T-cell (primary cell): ENCODE measurements at regions not wholly inside any gene's neighbourhood (a gene's known extent, or its start where the extent isn't known, plus 50 kb on each side); places are given as distances from the start of the nearest gene placed in this dataset.

Experiments used
- ATAC-seq, 4 experiments: fragments of 200-7000 bp in 3 of 4; fragments of 150-1000 bp in 1 of 4; cut with Tn5 transposase; replicated peaks in 1 of 4; 1 replicate in 3 of 4; 2 replicates in 1 of 4; pipeline ENCODE4 v1.10.0; 2021; ENCODE audit warnings: moderate library complexity in 3 of 4, mild to moderate bottlenecking in 2 of 4, moderate number of reproducible peaks in 1 of 4
- CTCF ChIA-PET, 2 donors: fragments of 300-600 bp; sonication (Branson Sonifier 250); formaldehyde crosslinking; loops; one replicate each; lab custom pipeline; 2022; ENCODE audit warnings: antibody characterized with exemption in 2 of 2; lab: Charles Lee
- POLR2A ChIA-PET, 2 donors: fragments of 300-600 bp; sonication (Branson Sonifier 250); formaldehyde crosslinking; loops; one replicate each; lab custom pipeline; 2022; ENCODE audit warnings: antibody characterized with exemption in 2 of 2; lab: Charles Lee
- DNase-seq, 35 experiments: peaks; one replicate each; pipeline versions ENCODE4 v3.0.0 to v3.0.0-alpha.2; 2013 to 2023
- H3K27ac ChIP-seq: one replicate; pipeline ENCODE4 v1.5.1; 2013; ENCODE audit warnings: low read length
- H3K27me3 ChIP-seq, 2 experiments: replicated peaks in 1 of 2; 1 replicate in 1 of 2; 2 replicates in 1 of 2; pipeline versions ENCODE4 v1.6.1 to v1.7.0; 2013; ENCODE audit warnings: low read length in 1 of 2, mixed read lengths in 1 of 2; ENCODE audit not compliant: control insufficient read depth in 2 of 2, insufficient read depth in 2 of 2; ENCODE audit errors: extremely low read depth in 1 of 2
- H3K36me3 ChIP-seq, 2 donors: 1 replicate in 1 of 2; 2 replicates in 1 of 2; pipeline versions ENCODE4 v1.6.1 to v1.7.0; 2013; ENCODE audit warnings: low read length in 1 of 2; ENCODE audit not compliant: control insufficient read depth in 2 of 2, insufficient read depth in 1 of 2; ENCODE audit errors: extremely low read depth in 1 of 2
- H3K4me1 ChIP-seq, 2 experiments: 1 replicate in 1 of 2; 2 replicates in 1 of 2; pipeline versions ENCODE4 v1.6.1 to v1.7.0; 2013; ENCODE audit warnings: low read length in 2 of 2, mixed read lengths in 1 of 2; ENCODE audit not compliant: insufficient read depth in 2 of 2, control insufficient read depth in 1 of 2; ENCODE audit errors: extremely low read depth in 1 of 2
- H3K4me3 ChIP-seq, 2 donors: 1 replicate in 1 of 2; 2 replicates in 1 of 2; pipeline versions ENCODE4 v1.5.1 to v1.7.0; 2013; ENCODE audit warnings: mild to moderate bottlenecking in 2 of 2, low read length in 1 of 2, moderate library complexity in 1 of 2; ENCODE audit not compliant: control insufficient read depth in 1 of 2; ENCODE audit errors: extremely low read depth in 1 of 2
- H3K9me3 ChIP-seq: 2 replicates; pipeline ENCODE4 v1.7.0; 2013
- H3K27ac Mint-ChIP-seq, 2 donors: one replicate each; pipeline ENCODE4 v1.8.0; 2020 to 2021; ENCODE audit warnings: mild to moderate bottlenecking in 2 of 2, mixed read lengths in 2 of 2
- H3K27me3 Mint-ChIP-seq, 2 donors: one replicate each; pipeline ENCODE4 v1.8.0; 2021 to 2022; ENCODE audit warnings: mixed read lengths in 2 of 2
- H3K36me3 Mint-ChIP-seq: one replicate; pipeline ENCODE4 v1.8.0; 2021; ENCODE audit warnings: mixed read lengths
- H3K4me1 Mint-ChIP-seq, 3 donors: one replicate each; pipeline ENCODE4 v1.8.0; 2020 to 2022; ENCODE audit warnings: mixed read lengths in 3 of 3, mild to moderate bottlenecking in 1 of 3
- H3K4me3 Mint-ChIP-seq, 3 donors: one replicate each; pipeline ENCODE4 v1.8.0; 2020 to 2022; ENCODE audit warnings: mild to moderate bottlenecking in 3 of 3, mixed read lengths in 3 of 3, moderate library complexity in 3 of 3
- H3K9me3 Mint-ChIP-seq, 3 donors: one replicate each; pipeline ENCODE4 v1.8.0; 2020 to 2022; ENCODE audit warnings: mixed read lengths in 3 of 3
- WGBS: methylation state at CpG from one replicate; pipeline ENCODE4 v1.1.5; 2013; ENCODE audit warnings: missing lambda C conversion rate; ENCODE audit not compliant: insufficient coverage; 5-methylcytosine and 5-hydroxymethylcytosine counted together

DNA sequence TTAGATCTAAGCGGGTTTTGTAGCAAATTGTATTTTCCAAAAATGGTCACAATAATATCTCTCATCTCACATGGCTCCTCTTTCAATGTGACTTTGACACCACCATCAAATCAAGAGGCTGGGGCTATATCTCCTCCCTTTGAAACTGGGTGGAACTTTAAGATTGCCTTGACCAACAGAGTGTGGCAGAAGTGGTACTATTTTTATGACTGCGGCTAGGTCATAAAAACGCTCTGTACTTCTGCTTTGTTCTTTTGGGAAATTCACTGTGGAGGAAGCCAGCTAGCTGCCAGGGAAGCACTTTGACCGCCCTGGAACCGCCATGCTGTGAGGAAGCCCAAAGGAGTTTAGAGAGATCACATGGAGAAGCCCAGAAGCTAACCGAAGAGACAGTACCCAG is 50.7 kb upstream of the ACOT11 start:
- Mint-ChIP-seq H3K4me1 (peaks cover 8 to 10% (median 9%) of the 10 kb centered on the region in 3 donors), H3K36me3 (no peaks in the 10 kb centered on the region), H3K4me3 (no peak overlapping the region), H3K9me3 (no peaks in the 10 kb centered on the region), H3K27ac (no peak overlapping the region), H3K27me3 (peaks cover 25 to 50% of the 10 kb centered on the region in 2 donors)
- Histone ChIP-seq H3K4me3 (no peak overlapping the region), H3K4me1 (peaks cover 0 to 14% of the 10 kb centered on the region in 2 experiments), H3K36me3 (no peaks in the 10 kb centered on the region), H3K27me3 (peaks cover 0 to 64% of the 10 kb centered on the region in 2 experiments), H3K9me3 (no peaks in the 10 kb centered on the region), H3K27ac (no peak overlapping the region)
- 85% methylated on average over 5 of the region's 6 CpGs for WGBS
- ATAC-seq, result no peak
- ChIA-PET CTCF (no interaction called here), POLR2A (no interaction called here)
- DNase-seq, result no peak

DNA sequence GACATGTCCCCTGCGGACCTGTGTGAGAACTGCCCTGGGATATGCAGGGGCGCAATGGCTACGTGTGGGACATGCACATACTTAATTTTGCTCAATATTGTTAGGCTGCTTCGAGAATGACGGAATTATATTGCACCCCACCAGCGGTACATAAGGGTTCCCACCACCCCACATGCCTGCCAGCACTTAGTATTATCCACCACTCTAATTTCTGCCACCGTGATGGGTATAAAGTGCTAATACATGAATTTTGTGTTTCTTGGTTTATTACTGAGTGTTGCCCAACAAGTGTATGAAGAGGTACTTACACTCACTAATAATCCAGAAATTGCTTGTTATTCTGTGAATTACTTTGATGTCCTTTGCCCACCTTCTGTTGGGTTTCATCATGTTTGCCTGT is 52.1 kb upstream of the ACOT11 start:
- POLR2A ChIA-PET, result no interaction called here
- ATAC-seq, result no peak
- Mint-ChIP-seq H3K9me3 (no peaks in the 10 kb centered on the region), H3K4me3 (no peak overlapping the region), H3K27ac (no peak overlapping the region), H3K4me1 (peaks cover 8 to 13% (median 9%) of the 10 kb centered on the region in 3 donors), H3K27me3 (peaks cover 19 to 40% of the 10 kb centered on the region in 2 donors), H3K36me3 (no peaks in the 10 kb centered on the region)
- H3K4me1 ChIP-seq, result peaks cover 0 to 14% of the 10 kb centered on the region in 2 experiments
- no peaks in the 10 kb centered on the region for H3K9me3 ChIP-seq
- H3K27me3 ChIP-seq, result peaks cover 0 to 61% of the 10 kb centered on the region in 2 experiments
- 100% methylated on average over 2 of the region's 7 CpGs for WGBS
- CTCF ChIA-PET, result no interaction called here
- H3K4me3 ChIP-seq, result no peak overlapping the region
- no peak for DNase-seq
- no peak overlapping the region for H3K27ac ChIP-seq
- H3K36me3 ChIP-seq, result no peaks in the 10 kb centered on the region

DNA sequence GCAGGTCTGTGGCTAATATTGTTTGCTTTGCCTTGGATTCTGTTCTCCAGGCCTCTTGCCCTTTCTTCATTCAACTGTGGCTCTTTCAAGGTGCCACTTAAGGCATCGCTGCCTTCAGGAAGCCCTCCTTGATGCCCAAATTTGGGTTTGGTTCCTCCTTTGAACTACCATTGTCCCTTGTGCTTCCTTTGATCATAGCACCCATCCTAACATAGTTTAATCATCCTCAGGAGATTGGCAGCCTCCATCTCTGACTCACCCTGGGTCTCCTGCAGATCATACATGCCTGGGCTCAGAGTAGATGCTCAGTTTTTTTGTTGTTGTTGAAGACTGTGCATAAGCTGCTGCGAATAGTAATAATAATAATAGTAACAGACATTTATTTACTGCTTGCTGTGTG is 54.4 kb upstream of the ACOT11 start:
- H3K4me1 Mint-ChIP-seq, result peaks cover 7 to 12% (median 9%) of the 10 kb centered on the region in 3 donors
- peaks cover 19 to 26% of the 10 kb centered on the region in 2 donors for H3K27me3 Mint-ChIP-seq
- WGBS, result 67% methylated on average over 1 of the region's 2 CpGs

DNA sequence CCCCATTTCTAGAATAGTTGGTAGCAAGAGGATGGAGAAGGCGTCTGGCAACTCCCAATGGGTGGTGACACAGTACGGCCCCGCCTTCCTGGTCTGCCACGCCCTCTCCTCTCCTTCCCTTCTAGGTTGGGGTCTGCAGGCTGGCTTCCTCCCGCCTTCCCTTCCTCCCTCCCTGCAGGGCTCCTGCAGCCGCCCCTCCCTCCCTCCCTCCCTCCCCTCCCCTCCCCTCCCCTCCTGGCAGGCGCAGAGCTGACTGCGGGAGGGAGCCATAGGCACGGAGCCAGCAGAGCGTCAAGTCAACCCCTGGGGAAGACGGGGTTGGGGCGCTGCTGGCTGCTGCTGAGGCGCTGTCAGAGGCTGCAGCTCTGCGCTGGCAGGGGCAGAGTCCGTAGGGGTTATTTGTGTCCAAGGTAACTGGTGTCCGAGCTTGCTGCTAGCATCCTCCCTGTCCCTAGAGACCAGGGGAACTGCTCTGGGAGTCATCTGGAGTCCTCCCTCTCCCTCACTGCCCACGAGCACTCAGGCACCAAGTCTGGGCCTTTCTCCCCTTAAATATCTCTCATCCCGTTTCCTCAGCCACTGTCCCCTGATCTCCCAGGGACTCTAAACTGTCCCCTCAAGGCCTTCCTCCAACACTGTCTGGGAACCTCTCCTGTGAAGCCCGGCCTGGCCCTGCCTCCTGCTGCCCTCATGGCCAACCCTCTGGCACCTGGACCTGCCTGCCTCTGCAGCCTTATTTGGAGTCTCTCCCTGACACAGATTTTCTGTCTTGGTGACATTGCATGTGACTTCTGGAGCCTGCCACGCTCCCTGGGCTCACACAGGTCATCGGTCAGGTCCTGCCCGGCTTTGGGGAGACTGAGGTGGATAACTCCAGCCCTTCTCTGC is 57.4 kb upstream of the ACOT11 start:
- Mint-ChIP-seq H3K9me3 (no peaks in the 10 kb centered on the region), H3K27me3 (peaks cover 0 to 7% of the 10 kb centered on the region in 2 donors), H3K4me1 (peaks cover 22 to 34% (median 31%) of the 10 kb centered on the region in 3 donors), H3K36me3 (no peaks in the 10 kb centered on the region), H3K4me3 (peak overlapping the region in 1 of 3 donors; percentile 51), H3K27ac (peak overlapping the region in 1 of 2 donors; percentile 60)
- peak in 1 of 35 experiments; percentile 31 for DNase-seq
- 36% methylated on average over 11 of the region's 22 CpGs for WGBS
- no peak overlapping the region for H3K4me3 ChIP-seq
- no peak overlapping the region for H3K27ac ChIP-seq
- H3K36me3 ChIP-seq, result no peaks in the 10 kb centered on the region
- ATAC-seq, result no peak
- ChIA-PET POLR2A (interaction anchor here in 1 of 2 donors (0.6 kb wide), 1 partner anchor 84 kb away, joined by 6 read pairs; the partner anchor contains the start of gene SSBP3), CTCF (no interaction called here)
- no peaks in the 10 kb centered on the region for H3K9me3 ChIP-seq
- H3K27me3 ChIP-seq, result peaks cover 0 to 28% of the 10 kb centered on the region in 2 experiments
- peaks cover 24 to 45% of the 10 kb centered on the region in 2 experiments for H3K4me1 ChIP-seq

More for the DNA sequence above, 54.4 kb upstream of the ACOT11 start:
- Histone ChIP-seq H3K4me1 (peaks cover 5 to 20% of the 10 kb centered on the region in 2 experiments), H3K27ac (no peak overlapping the region), H3K27me3 (peaks cover 0 to 43% of the 10 kb centered on the region in 2 experiments), H3K36me3 (no peaks in the 10 kb centered on the region), H3K4me3 (no peak overlapping the region), H3K9me3 (no peaks in the 10 kb centered on the region)
- Mint-ChIP-seq H3K9me3 (no peaks in the 10 kb centered on the region), H3K36me3 (no peaks in the 10 kb centered on the region), H3K27ac (no peak overlapping the region), H3K4me3 (no peak overlapping the region)
- ATAC-seq, result no peak
- POLR2A ChIA-PET, result no interaction called here
- CTCF ChIA-PET, result no interaction called here
- DNase-seq, result no peak

DNA sequence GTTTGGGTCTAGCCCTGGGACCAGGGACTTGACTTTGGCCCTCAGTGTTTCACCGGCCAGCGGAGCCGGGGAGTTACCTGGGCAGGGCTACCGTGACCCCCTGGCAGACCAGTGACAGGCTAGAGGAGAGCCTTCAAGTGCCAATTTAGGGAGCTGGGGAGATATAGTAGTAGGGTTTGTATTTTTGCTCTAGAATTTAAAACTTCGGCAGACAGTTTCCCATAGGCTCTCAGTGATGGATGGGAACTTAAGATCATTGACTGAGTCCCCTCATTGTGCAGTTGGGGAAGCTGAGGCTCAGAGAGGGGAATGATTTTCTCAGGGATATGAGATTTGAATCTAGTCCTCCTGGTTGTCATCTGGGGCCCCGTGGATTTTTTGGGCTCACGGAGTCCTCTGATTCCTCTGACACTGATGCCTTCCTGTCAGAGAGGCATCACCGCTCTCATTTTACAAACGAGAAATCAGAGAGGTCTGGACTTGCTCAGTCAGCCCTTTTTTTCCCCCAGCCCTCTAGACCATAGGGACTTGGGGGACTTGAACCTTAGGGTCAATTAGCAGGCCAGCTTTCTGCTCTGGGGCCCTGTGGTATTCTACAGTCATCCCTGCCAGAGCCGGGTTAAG is 58.3 kb upstream of the ACOT11 start:
- Histone ChIP-seq H3K4me3 (peak overlapping the region in 1 of 2 donors; percentile 74), H3K27ac (no peak overlapping the region), H3K27me3 (peaks cover 0 to 21% of the 10 kb centered on the region in 2 experiments), H3K4me1 (peaks cover 25 to 53% of the 10 kb centered on the region in 2 experiments), H3K9me3 (no peaks in the 10 kb centered on the region), H3K36me3 (no peaks in the 10 kb centered on the region)
- Mint-ChIP-seq H3K36me3 (no peaks in the 10 kb centered on the region), H3K27me3 (peaks cover 0 to 5% of the 10 kb centered on the region in 2 donors), H3K9me3 (no peaks in the 10 kb centered on the region), H3K27ac (peak overlapping the region in 1 of 2 donors; percentile 79), H3K4me3 (peak overlapping the region; percentile 79 to 88 (median 85)), H3K4me1 (peaks cover 28 to 41% (median 37%) of the 10 kb centered on the region in 3 donors)
- DNase-seq (no peak), ATAC-seq (peak in 2 of 4 experiments; percentile 22 to 27)
- WGBS, result 9% methylated on average over 10 of the region's 10 CpGs
- ChIA-PET CTCF (interaction anchor here (0.5 to 3.3 kb wide), 19 partner anchors 9 to 629 kb away, joined by 3 to 35 read pairs (median 4); partner anchors contain the start of genes IFT25 (in 1 of the 2) and SSBP3 (in 1 of the 2)), POLR2A (interaction anchor here (0.6 to 0.7 kb wide), 2 partner anchors 194 to 289 kb away, joined by 3 to 11 read pairs; no protein-coding TSS in a partner anchor)
